ENCODE measurements at regions not wholly inside any gene's neighbourhood (a gene's known extent, or its start where the extent isn't known, plus 50 kb on each side); places are given as distances from the start of the nearest gene placed in this dataset.

DNA sequence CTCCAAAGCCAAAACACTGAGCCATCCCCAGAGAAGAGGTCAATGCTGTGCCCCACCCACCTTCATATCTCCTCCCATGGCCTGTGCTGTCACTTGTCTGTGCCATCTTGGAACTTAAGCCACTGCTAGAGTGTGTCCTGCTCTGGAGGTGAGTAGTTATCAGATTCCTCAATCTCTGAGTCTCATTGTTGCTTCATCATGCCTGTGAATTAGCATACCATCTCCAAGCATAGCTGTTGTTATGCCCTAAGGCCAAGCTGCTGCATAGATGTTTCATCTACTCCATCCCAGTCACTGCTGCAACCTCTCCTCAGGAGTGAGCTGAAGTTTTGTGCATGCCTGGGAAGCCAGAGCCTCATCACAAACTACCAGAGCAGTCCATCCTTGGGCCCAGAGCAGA lies 349.0 kb downstream of the ZWINT start:
- H2AFZ ChIP-seq (ENCODE audit: low read depth, low read length) = no peak overlapping the region
- no peaks in the 10 kb centered on the region for H3K9me3 ChIP-seq (ENCODE audit: low read length)
- H3F3A ChIP-seq (ENCODE audit: insufficient read depth, low read length, poor library complexity, severe bottlenecking) = no peaks in the 10 kb centered on the region
- H3K36me3 ChIP-seq (ENCODE audit: insufficient read depth, low read length) = no peaks in the 10 kb centered on the region
- H4K20me1 ChIP-seq (ENCODE audit: insufficient read depth) = no peaks in the 10 kb centered on the region
- no peak overlapping the region for H3K4me2 ChIP-seq (ENCODE audit: low read length)
- no peak overlapping the region for H3K4me3 ChIP-seq (ENCODE audit: low read length)
- H3K9me2 ChIP-seq (ENCODE audit: insufficient read depth, low read length) = no peaks in the 10 kb centered on the region
- no peaks in the 10 kb centered on the region for H3K79me2 ChIP-seq (replicated peaks; ENCODE audit: insufficient read depth, low read length)
- no peaks in the 10 kb centered on the region for H3K27me3 ChIP-seq (ENCODE audit: insufficient read depth, low read depth, low read length)
- H3K27ac ChIP-seq (ENCODE audit: low read length) = no peak overlapping the region
- H3K9ac ChIP-seq (ENCODE audit: low read length) = no peak overlapping the region
- TF ChIP-seq EP300 (conservative IDR thresholded peaks at IDR 0.05; ENCODE audit: poor library complexity, severe bottlenecking) = no peak
- TF ChIP-seq POLR2AphosphoS5 (IDR thresholded peaks at IDR 0.05) = no peak
- no peak for TF ChIP-seq TAF1 (IDR thresholded peaks at IDR 0.05; ENCODE audit: low read depth)
- no peak for TF ChIP-seq EZH2 (IDR thresholded peaks at IDR 0.05; ENCODE audit: borderline replicate concordance, insufficient read depth, low read length, poor library complexity, severe bottlenecking)
- TF ChIP-seq, protein P1, sequence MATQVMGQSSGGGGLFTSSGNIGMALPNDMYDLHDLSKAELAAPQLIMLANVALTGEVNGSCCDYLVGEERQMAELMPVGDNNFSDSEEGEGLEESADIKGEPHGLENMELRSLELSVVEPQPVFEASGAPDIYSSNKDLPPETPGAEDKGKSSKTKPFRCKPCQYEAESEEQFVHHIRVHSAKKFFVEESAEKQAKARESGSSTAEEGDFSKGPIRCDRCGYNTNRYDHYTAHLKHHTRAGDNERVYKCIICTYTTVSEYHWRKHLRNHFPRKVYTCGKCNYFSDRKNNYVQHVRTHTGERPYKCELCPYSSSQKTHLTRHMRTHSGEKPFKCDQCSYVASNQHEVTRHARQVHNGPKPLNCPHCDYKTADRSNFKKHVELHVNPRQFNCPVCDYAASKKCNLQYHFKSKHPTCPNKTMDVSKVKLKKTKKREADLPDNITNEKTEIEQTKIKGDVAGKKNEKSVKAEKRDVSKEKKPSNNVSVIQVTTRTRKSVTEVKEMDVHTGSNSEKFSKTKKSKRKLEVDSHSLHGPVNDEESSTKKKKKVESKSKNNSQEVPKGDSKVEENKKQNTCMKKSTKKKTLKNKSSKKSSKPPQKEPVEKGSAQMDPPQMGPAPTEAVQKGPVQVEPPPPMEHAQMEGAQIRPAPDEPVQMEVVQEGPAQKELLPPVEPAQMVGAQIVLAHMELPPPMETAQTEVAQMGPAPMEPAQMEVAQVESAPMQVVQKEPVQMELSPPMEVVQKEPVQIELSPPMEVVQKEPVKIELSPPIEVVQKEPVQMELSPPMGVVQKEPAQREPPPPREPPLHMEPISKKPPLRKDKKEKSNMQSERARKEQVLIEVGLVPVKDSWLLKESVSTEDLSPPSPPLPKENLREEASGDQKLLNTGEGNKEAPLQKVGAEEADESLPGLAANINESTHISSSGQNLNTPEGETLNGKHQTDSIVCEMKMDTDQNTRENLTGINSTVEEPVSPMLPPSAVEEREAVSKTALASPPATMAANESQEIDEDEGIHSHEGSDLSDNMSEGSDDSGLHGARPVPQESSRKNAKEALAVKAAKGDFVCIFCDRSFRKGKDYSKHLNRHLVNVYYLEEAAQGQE (IDR thresholded peaks at IDR 0.05; ENCODE audit: borderline replicate concordance) = no peak
- no peak for TF ChIP-seq RAD21 (conservative IDR thresholded peaks at IDR 0.05)
- TF ChIP-seq SMC3 (conservative IDR thresholded peaks at IDR 0.05; ENCODE audit: poor library complexity) = no peak
- TF ChIP-seq MXI1 (conservative IDR thresholded peaks at IDR 0.05; ENCODE audit: poor library complexity, severe bottlenecking) = no peak

DNA sequence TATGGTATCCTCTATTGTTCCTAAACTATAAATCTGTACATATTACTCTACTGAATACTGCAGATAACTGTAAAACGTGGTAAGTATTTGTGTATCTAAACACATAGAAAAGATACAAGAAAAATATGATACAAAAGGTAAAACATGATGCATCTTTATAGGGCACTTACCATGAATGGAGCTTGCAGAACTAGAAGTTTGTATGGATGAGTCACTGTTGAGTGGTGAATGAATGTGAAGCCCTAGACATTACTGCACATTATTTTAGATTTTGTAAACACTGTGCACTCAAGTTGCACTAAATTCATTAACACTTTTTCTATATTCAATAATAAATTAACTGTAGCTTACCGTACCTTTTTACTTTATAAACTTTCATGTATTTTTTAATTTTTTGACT lies 357.5 kb downstream of the ZWINT start:
- Histone ChIP-seq H2AFZ (ENCODE audit: low read depth, low read length) (no peak overlapping the region), H3K36me3 (ENCODE audit: insufficient read depth, low read length) (no peaks in the 10 kb centered on the region), H3K4me3 (ENCODE audit: low read length) (no peak overlapping the region), H3K79me2 (replicated peaks; ENCODE audit: insufficient read depth, low read length) (no peaks in the 10 kb centered on the region), H4K20me1 (ENCODE audit: insufficient read depth) (no peaks in the 10 kb centered on the region), H3K9me3 (ENCODE audit: low read length) (no peaks in the 10 kb centered on the region), H3K27ac (ENCODE audit: low read length) (no peak overlapping the region), H3K4me2 (ENCODE audit: low read length) (no peak overlapping the region), H3K9ac (ENCODE audit: low read length) (no peak overlapping the region), H3K27me3 (ENCODE audit: insufficient read depth, low read depth, low read length) (no peaks in the 10 kb centered on the region), H3F3A (ENCODE audit: insufficient read depth, low read length, poor library complexity, severe bottlenecking) (no peaks in the 10 kb centered on the region), H3K9me2 (ENCODE audit: insufficient read depth, low read length) (no peaks in the 10 kb centered on the region)
- TF ChIP-seq, protein P1 (IDR thresholded peaks at IDR 0.05; ENCODE audit: borderline replicate concordance) = no peak
- TF ChIP-seq EP300 (conservative IDR thresholded peaks at IDR 0.05; ENCODE audit: poor library complexity, severe bottlenecking) (no peak), MXI1 (conservative IDR thresholded peaks at IDR 0.05; ENCODE audit: poor library complexity, severe bottlenecking) (no peak), POLR2AphosphoS5 (IDR thresholded peaks at IDR 0.05) (no peak)
- TF ChIP-seq, protein P2, sequence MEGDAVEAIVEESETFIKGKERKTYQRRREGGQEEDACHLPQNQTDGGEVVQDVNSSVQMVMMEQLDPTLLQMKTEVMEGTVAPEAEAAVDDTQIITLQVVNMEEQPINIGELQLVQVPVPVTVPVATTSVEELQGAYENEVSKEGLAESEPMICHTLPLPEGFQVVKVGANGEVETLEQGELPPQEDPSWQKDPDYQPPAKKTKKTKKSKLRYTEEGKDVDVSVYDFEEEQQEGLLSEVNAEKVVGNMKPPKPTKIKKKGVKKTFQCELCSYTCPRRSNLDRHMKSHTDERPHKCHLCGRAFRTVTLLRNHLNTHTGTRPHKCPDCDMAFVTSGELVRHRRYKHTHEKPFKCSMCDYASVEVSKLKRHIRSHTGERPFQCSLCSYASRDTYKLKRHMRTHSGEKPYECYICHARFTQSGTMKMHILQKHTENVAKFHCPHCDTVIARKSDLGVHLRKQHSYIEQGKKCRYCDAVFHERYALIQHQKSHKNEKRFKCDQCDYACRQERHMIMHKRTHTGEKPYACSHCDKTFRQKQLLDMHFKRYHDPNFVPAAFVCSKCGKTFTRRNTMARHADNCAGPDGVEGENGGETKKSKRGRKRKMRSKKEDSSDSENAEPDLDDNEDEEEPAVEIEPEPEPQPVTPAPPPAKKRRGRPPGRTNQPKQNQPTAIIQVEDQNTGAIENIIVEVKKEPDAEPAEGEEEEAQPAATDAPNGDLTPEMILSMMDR (IDR thresholded peaks at IDR 0.05; ENCODE audit: poor library complexity, severe bottlenecking) = no peak

All from neural cell (in vitro differentiated cells).